ES-I3 (cell line): ENCODE measurements at regions not wholly inside any gene's neighbourhood (a gene's known extent, or its start where the extent isn't known, plus 50 kb on each side); places are given as distances from the start of the nearest gene placed in this dataset.
A peak's percentile ranks its signal among the peaks of the same experiment; 100 is the strongest.

ENCODE experiments used
- H3K36me3 ChIP-seq: 2 replicates; pipeline ENCODE4 v1.6.1; 2013; ENCODE audit warnings: mild to moderate bottlenecking, low read length, control low read depth, moderate library complexity; ENCODE audit not compliant: insufficient read depth
- H3K4me1 ChIP-seq: 2 replicates; pipeline ENCODE4 v1.6.1; 2013; ENCODE audit warnings: mild to moderate bottlenecking, control low read depth, low read length; ENCODE audit not compliant: insufficient read depth
- H3K9ac ChIP-seq: 2 replicates; pipeline ENCODE4 v1.6.1; 2013; ENCODE audit warnings: low read depth, mild to moderate bottlenecking, low read length, moderate library complexity
- H3K9me3 ChIP-seq: 2 replicates; pipeline ENCODE4 v1.6.1; 2013; ENCODE audit warnings: mild to moderate bottlenecking, low read length, moderate library complexity; ENCODE audit not compliant: control insufficient read depth, insufficient read depth

DNA sequence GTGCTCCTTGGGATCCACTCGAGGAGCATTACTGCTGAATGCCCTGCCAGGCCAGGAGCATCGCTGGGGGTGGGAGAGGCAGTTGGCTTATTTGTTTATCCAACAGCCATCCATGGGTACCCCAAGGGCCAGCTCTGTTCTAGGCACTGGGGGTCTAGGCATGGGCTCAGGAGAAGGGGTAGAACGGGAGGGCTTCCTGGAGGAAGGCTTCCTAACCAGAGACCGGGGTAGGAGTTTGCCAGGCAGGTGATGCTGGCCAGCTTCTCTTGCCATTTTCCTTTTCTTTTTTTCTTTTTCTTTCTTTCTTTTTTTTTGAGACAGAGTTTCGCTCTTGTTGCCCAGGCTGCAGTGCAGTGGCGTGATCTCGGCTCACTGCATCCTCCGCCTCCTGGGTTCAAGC is 241.0 kb downstream of the SEC14L1 start:
- Histone ChIP-seq H3K9ac (no peak overlapping the region), H3K4me1 (peaks cover 46% of the 10 kb centered on the region)

DNA sequence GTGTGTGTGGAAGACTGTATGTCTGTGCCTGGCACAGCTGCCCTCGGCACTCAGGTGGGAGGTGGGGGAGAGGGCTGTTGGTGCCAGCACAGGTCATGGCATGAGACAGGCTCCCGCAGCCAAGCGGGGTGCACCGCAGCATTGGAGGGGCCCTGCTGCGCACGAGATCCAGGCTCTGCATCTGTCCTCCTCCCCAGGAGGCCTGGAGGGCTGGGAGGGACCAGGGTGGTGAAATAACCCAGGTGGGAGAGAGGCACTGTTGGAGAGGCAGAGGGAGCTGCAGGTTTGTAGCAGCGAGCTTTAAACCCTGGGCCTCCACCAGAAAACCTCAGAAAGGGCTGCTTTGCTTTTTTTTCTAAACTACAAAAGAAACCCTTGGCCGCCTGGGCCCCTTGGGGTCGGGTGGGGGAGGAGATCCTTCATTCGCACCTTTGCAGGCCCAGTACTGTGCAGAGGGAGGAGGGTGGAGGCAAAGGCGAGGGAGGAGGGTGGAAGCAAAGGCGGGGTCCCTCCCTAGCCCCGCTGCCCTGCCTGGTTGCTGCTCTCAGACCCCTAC is 241.7 kb downstream of the SEC14L1 start:
- Histone ChIP-seq H3K9ac (peak overlapping the region; percentile 4; the same call in 1 of the 2 replicates), H3K4me1 (peaks cover 53% of the 10 kb centered on the region), H3K36me3 (no peaks in the 10 kb centered on the region), H3K9me3 (no peaks in the 10 kb centered on the region)

More for the DNA sequence above, 241.0 kb downstream of the SEC14L1 start:
- no peaks in the 10 kb centered on the region for H3K36me3 ChIP-seq
- H3K9me3 ChIP-seq, result no peaks in the 10 kb centered on the region

GRCh38 chr17:77382966-77383612 is 242.3 kb downstream of the SEC14L1 start:
- H3K4me1 ChIP-seq, result peaks cover 56% of the 10 kb centered on the region
- no peak overlapping the region for H3K9ac ChIP-seq
- no peaks in the 10 kb centered on the region for H3K9me3 ChIP-seq
- H3K36me3 ChIP-seq, result no peaks in the 10 kb centered on the region

DNA sequence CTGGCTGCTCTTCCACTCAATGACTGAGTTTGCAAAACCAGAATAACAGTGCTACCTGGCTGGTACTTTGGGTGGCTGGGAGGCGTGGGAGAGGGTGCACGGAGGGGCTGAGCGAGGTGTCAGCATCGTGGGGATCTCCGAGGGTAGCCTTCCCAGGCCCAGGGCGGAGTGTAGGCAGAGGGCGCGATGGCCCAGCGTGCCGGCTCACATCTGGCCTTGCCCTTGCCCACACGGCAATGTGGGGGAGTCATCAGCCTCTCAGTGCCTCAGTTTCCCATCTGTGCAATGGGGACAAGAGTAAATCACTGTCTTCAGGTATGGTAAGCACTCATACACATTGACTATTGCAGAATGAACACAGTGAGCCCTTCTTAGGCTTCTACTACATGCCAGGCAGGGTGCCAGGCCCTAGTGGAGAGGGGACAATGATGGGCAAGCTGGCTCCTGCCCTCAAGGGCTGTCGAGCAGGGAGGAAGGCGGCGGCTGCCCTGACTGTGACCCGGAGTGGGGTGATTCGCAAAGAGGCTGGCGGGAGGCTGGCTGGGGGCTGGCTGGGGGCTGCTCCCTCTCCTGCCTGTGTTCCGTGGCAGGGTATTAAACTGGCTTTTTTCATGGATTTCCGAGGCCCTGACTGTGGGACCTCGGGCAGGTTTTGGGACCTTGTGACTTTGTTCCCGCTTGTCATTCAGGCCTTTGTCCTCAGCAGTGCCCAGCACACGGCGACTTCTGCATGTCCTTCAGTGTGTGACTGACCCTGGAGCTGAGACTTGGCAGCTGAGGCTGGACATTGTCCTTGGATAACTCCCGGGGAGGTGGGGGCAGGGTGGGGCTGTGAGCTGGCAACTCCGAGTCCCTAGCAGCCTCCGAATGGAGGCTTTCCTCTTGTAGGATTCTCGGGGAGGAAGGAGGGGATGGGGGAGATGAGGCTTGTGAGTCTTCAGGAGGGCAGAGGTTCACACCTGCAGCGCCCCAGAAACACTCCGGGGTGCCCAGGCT is 243.1 kb downstream of the SEC14L1 start:
- Histone ChIP-seq H3K9me3 (no peaks in the 10 kb centered on the region), H3K36me3 (no peaks in the 10 kb centered on the region), H3K4me1 (peaks cover 64% of the 10 kb centered on the region), H3K9ac (no peak overlapping the region)

- Histone ChIP-seq H3K4me1 (peaks cover 73% of the 10 kb centered on the region), H3K9ac (no peak overlapping the region), H3K36me3 (no peaks in the 10 kb centered on the region), H3K9me3 (no peaks in the 10 kb centered on the region)
Measured at GRCh38 chr17:77385750-77386501, 245.2 kb downstream of the SEC14L1 start.

GRCh38 chr17:77386502-77387192 is 245.9 kb downstream of the SEC14L1 start:
- Histone ChIP-seq H3K4me1 (peaks cover 72% of the 10 kb centered on the region), H3K9ac (no peak overlapping the region), H3K36me3 (no peaks in the 10 kb centered on the region), H3K9me3 (no peaks in the 10 kb centered on the region)

DNA sequence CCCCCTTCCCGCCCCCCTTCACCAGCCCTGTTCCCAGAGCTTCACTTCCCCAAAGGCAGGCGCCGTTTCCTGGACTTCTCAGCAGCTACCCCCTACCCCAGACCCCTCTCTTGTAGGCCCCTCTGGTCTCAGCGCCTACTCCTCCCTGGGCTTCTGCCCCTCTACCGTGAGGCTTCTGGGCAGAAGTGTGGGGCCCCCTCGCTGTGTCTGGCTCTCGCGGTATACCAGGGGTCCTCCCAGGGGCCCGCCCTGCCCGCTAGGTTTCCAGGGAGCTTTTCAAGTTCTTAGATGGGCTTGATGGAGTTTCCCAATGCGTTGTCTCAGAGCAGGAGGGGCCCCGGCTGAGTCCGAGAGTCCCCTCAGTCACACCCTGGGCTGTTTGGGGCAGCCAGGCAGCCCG is 247.1 kb downstream of the SEC14L1 start:
- H3K4me1 ChIP-seq, result peaks cover 75% of the 10 kb centered on the region
- no peaks in the 10 kb centered on the region for H3K9me3 ChIP-seq
- H3K9ac ChIP-seq, result no peak overlapping the region

GRCh38 chr17:77388384-77389306 is 247.9 kb downstream of the SEC14L1 start:
- no peak overlapping the region for H3K9ac ChIP-seq
- no peaks in the 10 kb centered on the region for H3K9me3 ChIP-seq
- H3K36me3 ChIP-seq, result no peaks in the 10 kb centered on the region
- H3K4me1 ChIP-seq, result peaks cover 72% of the 10 kb centered on the region

More for the DNA sequence above, 247.1 kb downstream of the SEC14L1 start:
- no peaks in the 10 kb centered on the region for H3K36me3 ChIP-seq

GRCh38 chr17:77390870-77391269 is 250.1 kb downstream of the SEC14L1 start:
- H3K9me3 ChIP-seq, result no peaks in the 10 kb centered on the region
- no peak overlapping the region for H3K9ac ChIP-seq
- peaks cover 75% of the 10 kb centered on the region for H3K4me1 ChIP-seq
- no peaks in the 10 kb centered on the region for H3K36me3 ChIP-seq

DNA sequence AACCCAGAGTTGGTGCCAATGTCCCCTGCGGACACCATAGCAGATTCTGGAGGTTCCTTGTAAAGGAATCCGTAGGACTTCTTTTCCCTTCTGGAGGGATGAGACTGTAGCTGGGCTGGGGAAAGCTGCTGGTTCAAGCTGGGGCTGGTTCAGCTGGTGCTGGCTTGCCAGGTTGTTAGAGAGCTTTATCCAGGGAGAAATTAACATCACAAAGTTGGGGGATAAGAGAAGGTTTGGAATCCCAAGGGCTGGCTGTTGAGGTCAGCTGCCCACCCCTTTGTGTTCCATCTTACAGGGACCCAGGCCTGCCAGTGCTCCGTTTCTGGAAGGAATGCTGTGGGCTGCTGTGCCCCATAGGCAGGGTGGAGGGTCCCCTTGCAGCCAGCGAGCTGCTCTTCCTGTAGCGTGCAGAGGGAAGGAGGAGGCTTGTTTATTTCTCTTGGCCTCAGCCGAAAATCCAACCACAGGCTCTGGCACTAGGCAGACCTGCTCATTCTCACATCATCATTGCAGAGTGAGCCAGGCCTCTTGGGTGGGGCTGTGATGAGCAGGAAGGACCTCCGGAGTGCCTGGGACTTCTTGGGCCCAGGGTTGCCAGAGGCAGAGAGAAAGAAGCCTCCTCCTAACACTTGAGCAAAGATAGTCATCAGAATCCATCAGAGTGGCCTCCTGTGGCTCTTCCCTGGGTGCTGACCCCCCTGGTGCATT is 251.1 kb downstream of the SEC14L1 start:
- H3K36me3 ChIP-seq, result no peaks in the 10 kb centered on the region
- H3K4me1 ChIP-seq, result peaks cover 65% of the 10 kb centered on the region
- no peaks in the 10 kb centered on the region for H3K9me3 ChIP-seq
- H3K9ac ChIP-seq, result no peak overlapping the region

- no peaks in the 10 kb centered on the region for H3K9me3 ChIP-seq
- H3K4me1 ChIP-seq, result peaks cover 58% of the 10 kb centered on the region
- H3K36me3 ChIP-seq, result no peaks in the 10 kb centered on the region
- H3K9ac ChIP-seq, result no peak overlapping the region
Measured at GRCh38 chr17:77392376-77393273, 251.9 kb downstream of the SEC14L1 start.

DNA sequence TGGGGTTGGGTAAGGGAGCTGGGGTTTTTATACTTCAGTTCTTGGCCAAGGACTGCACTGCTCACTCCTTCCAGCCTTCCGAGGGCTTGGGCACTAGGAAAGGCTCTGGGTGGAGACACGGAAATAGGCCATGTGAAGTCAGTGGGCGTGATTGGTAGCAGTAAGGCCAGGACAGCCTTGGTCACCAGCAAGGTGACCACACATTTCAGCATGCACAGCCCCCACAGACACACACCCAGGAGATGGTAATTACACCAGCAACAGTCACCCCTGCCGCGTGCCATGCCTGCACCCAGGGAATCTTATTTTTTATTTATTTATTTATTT is 252.5 kb downstream of the SEC14L1 start:
- Histone ChIP-seq H3K36me3 (no peaks in the 10 kb centered on the region), H3K4me1 (peaks cover 55% of the 10 kb centered on the region), H3K9ac (no peak overlapping the region), H3K9me3 (no peaks in the 10 kb centered on the region)
